HFFc6 (cell line): ENCODE measurements at regions not wholly inside any gene's neighbourhood (a gene's known extent, or its start where the extent isn't known, plus 50 kb on each side); places are given as distances from the start of the nearest gene placed in this dataset.

Experiments
- DNase-seq: peaks from one replicate; pipeline ENCODE4 v3.0.0-alpha.2; 2018
- H3K27ac Mint-ChIP-seq: 2 replicates; pipeline ENCODE4 v1.8.0; 2020; ENCODE audit warnings: mild to moderate bottlenecking, mixed read lengths
- H3K27me3 Mint-ChIP-seq: 2 replicates; pipeline ENCODE4 v1.8.0; 2021; ENCODE audit warnings: mild to moderate bottlenecking, moderate library complexity, mixed read lengths; ENCODE audit not compliant: insufficient read depth
- H3K36me3 Mint-ChIP-seq: 2 replicates; pipeline ENCODE4 v1.8.0; 2021; ENCODE audit warnings: low read depth, mixed read lengths
- H3K4me1 Mint-ChIP-seq: 2 replicates; pipeline ENCODE4 v1.8.0; 2020; ENCODE audit warnings: low read depth, mixed read lengths
- H3K4me3 Mint-ChIP-seq: 2 replicates; pipeline ENCODE4 v1.8.0; 2020; ENCODE audit warnings: mild to moderate bottlenecking, moderate library complexity, mixed read lengths
- H3K9me3 Mint-ChIP-seq: 2 replicates; pipeline ENCODE4 v1.8.0; 2020; ENCODE audit warnings: mild to moderate bottlenecking, mixed read lengths
- TF ChIP-seq, protein P1 (sequence below): fragments of 200-600 bp; sonication (generic); IDR thresholded peaks from 2 replicates; pipeline ENCODE4 v1.5.0; 2021; ENCODE audit warnings: antibody characterized with exemption, mild to moderate bottlenecking

DNA sequence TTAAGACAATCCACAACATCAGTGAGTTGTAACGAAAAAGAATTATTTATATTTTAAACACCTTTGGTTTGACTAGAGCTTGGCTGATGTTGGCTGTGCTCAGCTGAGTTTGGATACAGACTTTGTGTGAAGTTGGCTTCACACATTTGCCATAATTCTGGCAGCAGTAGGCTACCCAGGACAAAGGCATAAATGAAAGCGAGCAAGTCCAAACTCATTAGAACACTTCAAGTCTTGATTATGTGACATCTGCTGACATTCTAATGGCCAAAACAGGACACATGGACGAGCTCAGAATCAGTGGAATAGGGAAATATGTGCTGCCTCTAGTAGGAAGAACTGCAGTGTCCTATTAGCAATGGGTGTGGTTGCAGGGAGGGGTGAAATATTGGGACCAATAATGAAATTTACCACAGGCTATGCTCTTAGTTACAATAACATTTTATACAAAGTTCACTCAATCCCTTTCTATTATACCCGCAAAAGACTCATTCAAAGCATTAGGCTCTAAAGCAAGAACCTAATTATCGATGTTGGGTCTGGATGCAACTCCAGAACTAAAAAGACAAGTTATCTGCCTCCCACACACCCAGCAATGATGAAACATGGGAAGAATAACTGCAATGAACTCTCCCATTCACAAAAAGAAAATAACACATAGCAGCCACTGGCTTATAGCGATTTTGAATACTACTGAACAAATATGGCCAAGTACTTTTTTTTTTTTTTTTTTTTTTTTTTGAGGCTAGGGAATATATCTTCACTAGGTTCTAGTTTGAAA, 493.9 kb upstream of the RASGRP1 start:
- Mint-ChIP-seq H3K9me3 (no peaks in the 10 kb centered on the region), H3K27ac (no peak overlapping the region), H3K36me3 (peaks cover 8% of the 10 kb centered on the region; the same call in 1 of the 2 replicates)

GRCh38 chr15:39059917-39060316, 495.3 kb upstream of the RASGRP1 start:
- H3K27me3 Mint-ChIP-seq: no peaks in the 10 kb centered on the region
- H3K36me3 Mint-ChIP-seq: no peaks in the 10 kb centered on the region
- 0 out of 2 replicates have a peak overlapping the region, but pooled peaks have one; percentile 3 for H3K27ac Mint-ChIP-seq
- H3K4me3 Mint-ChIP-seq: no peak overlapping the region
- H3K9me3 Mint-ChIP-seq: no peaks in the 10 kb centered on the region
- no peak for DNase-seq
- TF ChIP-seq, protein P1, sequence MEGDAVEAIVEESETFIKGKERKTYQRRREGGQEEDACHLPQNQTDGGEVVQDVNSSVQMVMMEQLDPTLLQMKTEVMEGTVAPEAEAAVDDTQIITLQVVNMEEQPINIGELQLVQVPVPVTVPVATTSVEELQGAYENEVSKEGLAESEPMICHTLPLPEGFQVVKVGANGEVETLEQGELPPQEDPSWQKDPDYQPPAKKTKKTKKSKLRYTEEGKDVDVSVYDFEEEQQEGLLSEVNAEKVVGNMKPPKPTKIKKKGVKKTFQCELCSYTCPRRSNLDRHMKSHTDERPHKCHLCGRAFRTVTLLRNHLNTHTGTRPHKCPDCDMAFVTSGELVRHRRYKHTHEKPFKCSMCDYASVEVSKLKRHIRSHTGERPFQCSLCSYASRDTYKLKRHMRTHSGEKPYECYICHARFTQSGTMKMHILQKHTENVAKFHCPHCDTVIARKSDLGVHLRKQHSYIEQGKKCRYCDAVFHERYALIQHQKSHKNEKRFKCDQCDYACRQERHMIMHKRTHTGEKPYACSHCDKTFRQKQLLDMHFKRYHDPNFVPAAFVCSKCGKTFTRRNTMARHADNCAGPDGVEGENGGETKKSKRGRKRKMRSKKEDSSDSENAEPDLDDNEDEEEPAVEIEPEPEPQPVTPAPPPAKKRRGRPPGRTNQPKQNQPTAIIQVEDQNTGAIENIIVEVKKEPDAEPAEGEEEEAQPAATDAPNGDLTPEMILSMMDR: no peak
- H3K4me1 Mint-ChIP-seq: peaks cover 47% of the 10 kb centered on the region

More for the DNA sequence above, 493.9 kb upstream of the RASGRP1 start:
- DNase-seq: no peak
- no peak overlapping the region for H3K4me3 Mint-ChIP-seq
- H3K4me1 Mint-ChIP-seq: peaks cover 43% of the 10 kb centered on the region
- H3K27me3 Mint-ChIP-seq: no peaks in the 10 kb centered on the region
- TF ChIP-seq, protein P1: no peak

DNA sequence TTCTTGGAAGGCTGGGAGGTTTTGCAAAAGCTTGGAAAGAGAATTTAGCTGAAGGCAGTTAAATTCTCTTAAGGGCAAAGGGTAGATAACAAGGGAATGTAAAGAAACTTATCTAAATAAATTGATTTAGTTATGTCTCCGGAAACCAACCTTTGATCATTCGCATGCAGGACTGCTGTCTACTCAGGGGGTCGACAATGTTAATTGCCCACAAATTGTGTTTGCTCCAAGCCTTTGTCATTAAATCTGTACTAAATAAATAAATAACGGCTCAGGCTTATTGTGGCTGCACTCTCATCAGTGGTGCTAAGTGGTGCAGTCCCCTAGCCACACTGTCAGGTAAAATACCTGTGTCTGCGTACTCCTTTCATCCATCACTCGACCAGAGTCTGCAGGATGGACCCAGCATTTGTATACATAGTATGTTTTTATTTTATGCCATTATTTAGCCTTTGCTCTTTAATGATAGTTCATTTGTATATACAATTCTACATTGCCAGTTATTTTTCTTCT, 497.4 kb upstream of the RASGRP1 start:
- TF ChIP-seq, protein P1: no peak
- Mint-ChIP-seq H3K36me3 (no peaks in the 10 kb centered on the region), H3K9me3 (no peaks in the 10 kb centered on the region), H3K4me3 (no peak overlapping the region), H3K27ac (no peak overlapping the region), H3K27me3 (no peaks in the 10 kb centered on the region), H3K4me1 (peaks cover 43% of the 10 kb centered on the region)
- no peak for DNase-seq

DNA sequence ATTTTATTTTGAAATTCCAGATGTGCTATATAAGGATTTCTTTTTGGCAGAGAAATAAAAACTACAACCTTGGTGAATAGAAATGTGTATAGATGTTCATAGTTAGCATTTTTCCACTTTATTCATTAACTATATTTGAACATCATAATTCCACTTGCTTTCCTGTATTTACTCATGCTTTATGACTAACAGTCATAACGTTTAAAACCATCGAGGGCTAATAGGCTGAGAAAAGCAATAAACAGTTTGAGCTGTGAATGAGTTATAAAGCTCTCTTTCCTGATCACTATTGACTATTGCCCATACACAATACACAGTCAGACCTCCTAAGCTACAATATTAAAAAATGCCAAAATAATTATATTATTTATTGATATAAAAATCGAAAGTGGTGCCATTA, 502.1 kb upstream of the RASGRP1 start:
- Mint-ChIP-seq H3K4me1 (peaks cover 51% of the 10 kb centered on the region), H3K27me3 (no peaks in the 10 kb centered on the region), H3K36me3 (peaks cover 24% of the 10 kb centered on the region), H3K9me3 (no peaks in the 10 kb centered on the region), H3K27ac (no peak overlapping the region), H3K4me3 (no peak overlapping the region)
- DNase-seq: no peak
- TF ChIP-seq, protein P1: no peak

- H3K4me1 Mint-ChIP-seq: peaks cover 63% of the 10 kb centered on the region
- DNase-seq: no peak
- TF ChIP-seq, protein P1: no peak
- H3K9me3 Mint-ChIP-seq: no peaks in the 10 kb centered on the region
- H3K27me3 Mint-ChIP-seq: no peaks in the 10 kb centered on the region
- H3K4me3 Mint-ChIP-seq: no peak overlapping the region
- peaks cover 30% of the 10 kb centered on the region for H3K36me3 Mint-ChIP-seq
- H3K27ac Mint-ChIP-seq: peak overlapping the region; percentile 11; the same call in 1 of the 2 replicates
These were observed 506.4 kb upstream of the THBS1 start for GRCh38 chr15:39074341-39074985.
